HEK293T (cell line): ENCODE measurements at regions not wholly inside any gene's neighbourhood (a gene's known extent, or its start where the extent isn't known, plus 50 kb on each side); places are given as distances from the start of the nearest gene placed in this dataset.

Experiments used
- CTCF ChIA-PET: fragments of 350-600 bp; formaldehyde crosslinking; extraction: SDS; loops from one replicate; lab custom pipeline; 2021; ENCODE audit warnings: antibody characterized with exemption, inconsistent platforms; lab: Yijun Ruan, JAX
- POLR2A ChIA-PET: fragments of 350-600 bp; formaldehyde crosslinking; extraction: SDS; loops from one replicate; lab custom pipeline; 2020; ENCODE audit warnings: antibody characterized with exemption, inconsistent platforms; lab: Yijun Ruan, JAX
- DNase-seq: peaks from one replicate; pipeline ENCODE4 v3.0.0; 2012; ENCODE audit warnings: mixed read lengths; ENCODE audit errors: extremely low spot score
- ARNT ChIP-seq: fragments of 450-650 bp; IDR thresholded peaks from 2 replicates; pipeline ENCODE4 v1.6.1; 2017; ENCODE audit warnings: mild to moderate bottlenecking
- BHLHE40 ChIP-seq: fragments of 450-650 bp; IDR thresholded peaks from 2 replicates; pipeline ENCODE4 v1.6.1; 2016; ENCODE audit warnings: mild to moderate bottlenecking, moderate library complexity, borderline replicate concordance
- CTBP1 ChIP-seq: fragments of 450-650 bp; IDR thresholded peaks from 2 replicates; pipeline ENCODE4 v1.6.1; 2016; ENCODE audit warnings: borderline replicate concordance
- ELF4 ChIP-seq: fragments of 450-650 bp; IDR thresholded peaks from 2 replicates; pipeline ENCODE4 v1.6.1; 2017; ENCODE audit warnings: antibody characterized with exemption
- FOXA1 ChIP-seq: fragments of 450-650 bp; IDR thresholded peaks from 2 replicates; pipeline ENCODE4 v1.6.1; 2016; ENCODE audit warnings: mild to moderate bottlenecking
- FOXK2 ChIP-seq: fragments of 450-650 bp; IDR thresholded peaks from 2 replicates; pipeline ENCODE4 v1.6.1; 2016; ENCODE audit warnings: mild to moderate bottlenecking
- FOXM1 ChIP-seq: fragments of 450-650 bp; IDR thresholded peaks from 2 replicates; pipeline ENCODE4 v1.6.1; 2017; ENCODE audit warnings: mild to moderate bottlenecking, borderline replicate concordance
- HDGF ChIP-seq: fragments of 450-650 bp; IDR thresholded peaks from 2 replicates; pipeline ENCODE4 v1.6.1; 2017; ENCODE audit warnings: antibody characterized with exemption, borderline replicate concordance
- L3MBTL2 ChIP-seq: fragments of 450-650 bp; conservative IDR thresholded peaks from 2 replicates; pipeline ENCODE4 v1.6.1; 2016; ENCODE audit warnings: mild to moderate bottlenecking
- LEF1 ChIP-seq: fragments of 450-650 bp; IDR thresholded peaks from 2 replicates; pipeline ENCODE4 v1.6.1; 2017; ENCODE audit warnings: mild to moderate bottlenecking, borderline replicate concordance
- NFRKB ChIP-seq: fragments of 450-650 bp; IDR thresholded peaks from 2 replicates; pipeline ENCODE4 v1.6.1; 2016; ENCODE audit warnings: mild to moderate bottlenecking, moderate library complexity
- PKNOX1 ChIP-seq: fragments of 450-650 bp; IDR thresholded peaks from 2 replicates; pipeline ENCODE4 v1.6.1; 2016
- SP1 ChIP-seq: fragments of 450-650 bp; IDR thresholded peaks from 2 replicates; pipeline ENCODE4 v1.6.1; 2017
- SUZ12 ChIP-seq: fragments of 450-650 bp; IDR thresholded peaks from 2 replicates; pipeline ENCODE4 v1.6.1; 2016; ENCODE audit warnings: mild to moderate bottlenecking
- TARDBP ChIP-seq: fragments of 450-650 bp; IDR thresholded peaks from 2 replicates; pipeline ENCODE4 v1.6.1; 2016
- ZNF384 ChIP-seq: fragments of 450-650 bp; IDR thresholded peaks from 2 replicates; pipeline ENCODE4 v1.6.1; 2016

DNA sequence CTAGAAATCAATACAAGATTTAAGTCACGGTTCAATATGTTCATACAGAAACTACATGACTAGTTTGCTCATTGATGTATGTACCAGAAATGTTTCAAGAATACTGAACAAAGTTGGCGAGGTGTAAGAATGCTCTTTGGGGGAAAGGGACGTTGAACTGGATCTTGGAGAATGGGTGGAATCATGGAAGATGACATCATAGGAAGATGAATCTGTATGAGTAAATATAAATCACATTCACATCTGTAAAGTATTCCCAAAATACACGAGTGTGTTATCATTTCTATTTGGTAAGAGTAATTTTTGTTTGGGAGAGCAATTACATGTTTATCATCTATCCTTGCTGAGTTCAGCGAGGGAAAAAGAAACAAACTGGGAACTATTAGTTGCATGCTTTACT lies 162.2 kb upstream of the TMTC1 start:
- ChIA-PET CTCF (no interaction called here), POLR2A (no interaction called here)
- TF ChIP-seq NFRKB = no peak
- TF ChIP-seq ELF4 = no peak
- no peak for TF ChIP-seq L3MBTL2
- no peak for TF ChIP-seq LEF1
- no peak for TF ChIP-seq PKNOX1
- TF ChIP-seq TARDBP = no peak
- TF ChIP-seq FOXA1 = no peak
- no peak for TF ChIP-seq SUZ12
- no peak for DNase-seq

- CTCF ChIA-PET = no interaction called here
- no peak for DNase-seq
Measured at GRCh38 chr12:29944269-29945000, 160.7 kb upstream of the TMTC1 start.

GRCh38 chr12:29943683-29944082 lies 159.9 kb upstream of the TMTC1 start:
- TF ChIP-seq ELF4 (no peak), HDGF (no peak), L3MBTL2 (no peak), FOXK2 (no peak), PKNOX1 (no peak), BHLHE40 (no peak), SP1 (no peak), LEF1 (no peak), SUZ12 (no peak), FOXM1 (no peak), ARNT (no peak), FOXA1 (no peak), CTBP1 (no peak)
- ChIA-PET CTCF (no interaction called here), POLR2A (no interaction called here)
- no peak for DNase-seq

More at GRCh38 chr12:29944269-29945000, 160.7 kb upstream of the TMTC1 start:
- POLR2A ChIA-PET = no interaction called here
- TF ChIP-seq CTBP1 = no peak
- no peak for TF ChIP-seq ZNF384
- no peak for TF ChIP-seq LEF1
- no peak for TF ChIP-seq HDGF
- TF ChIP-seq L3MBTL2 = no peak
- no peak for TF ChIP-seq SUZ12
- no peak for TF ChIP-seq FOXK2
- no peak for TF ChIP-seq BHLHE40
- no peak for TF ChIP-seq FOXM1
- no peak for TF ChIP-seq SP1
- TF ChIP-seq NFRKB = no peak
- TF ChIP-seq TARDBP = no peak
- TF ChIP-seq ELF4 = no peak
- no peak for TF ChIP-seq PKNOX1
- TF ChIP-seq ARNT = no peak
- TF ChIP-seq FOXA1 = no peak

- ChIA-PET POLR2A (no interaction called here), CTCF (no interaction called here)
- DNase-seq = no peak
- TF ChIP-seq CTBP1 = no peak
- no peak for TF ChIP-seq FOXK2
- TF ChIP-seq NFRKB = no peak
- TF ChIP-seq ZNF384 = no peak
- no peak for TF ChIP-seq SP1
- no peak for TF ChIP-seq FOXM1
- TF ChIP-seq PKNOX1 = no peak
- no peak for TF ChIP-seq HDGF
Measured at GRCh38 chr12:29940811-29941210, 157.1 kb upstream of the TMTC1 start.

- ChIA-PET CTCF (interaction anchor here (0.6 kb wide), 1 partner anchor 251 kb away, joined by 3 read pairs; no protein-coding TSS in a partner anchor), POLR2A (no interaction called here)
- no peak for DNase-seq
- TF ChIP-seq BHLHE40 (no peak), HDGF (no peak), PKNOX1 (no peak), FOXK2 (no peak), SUZ12 (no peak), FOXA1 (no peak), ZNF384 (no peak), TARDBP (no peak), SP1 (no peak), L3MBTL2 (no peak), NFRKB (no peak), LEF1 (no peak)
Measured at GRCh38 chr12:29930503-29930902, 146.8 kb upstream of the TMTC1 start.
